IMR-90 (cell line): ENCODE measurements at regions not wholly inside any gene's neighbourhood (a gene's known extent, or its start where the extent isn't known, plus 50 kb on each side); places are given as distances from the start of the nearest gene placed in this dataset.

Experiments used
- ATAC-seq: fragments of 200-7000 bp; cut with Tn5 transposase; 2 replicates; pipeline ENCODE4 v1.9.1; 2020; ENCODE audit warnings: low read depth, mild to moderate bottlenecking, moderate library complexity
- BruUV-seq: library from RNA; stranded (reverse); fragments of 400-500 nt; replicated peaks from 2 replicates; lab custom pipeline; 2021; lab: Mats Ljungman, UMichigan
- CTCF ChIA-PET: fragments of 300-600 bp; formaldehyde crosslinking; extraction: SDS; loops from one replicate; lab custom pipeline; 2021; ENCODE audit warnings: antibody characterized with exemption; lab: Yijun Ruan, JAX
- POLR2A ChIA-PET: fragments of 300-600 bp; sonication (Branson Sonifier 250); formaldehyde crosslinking; loops from one replicate; lab custom pipeline; 2022; ENCODE audit warnings: antibody characterized with exemption; ENCODE audit not compliant: unreplicated experiment; lab: Charles Lee
- DNase-seq: peaks from one replicate; pipeline ENCODE4 v3.0.0; 2013
- H2AFZ ChIP-seq: replicated peaks from 2 replicates; pipeline ENCODE3; 2013; ENCODE audit warnings: low read length, mild to moderate bottlenecking; ENCODE audit not compliant: poor library complexity
- H2AK5ac ChIP-seq: 2 replicates; pipeline ENCODE4 v1.6.1; 2013; ENCODE audit warnings: low read depth, low read length, inconsistent platforms
- H2AK9ac ChIP-seq: replicated peaks from 2 replicates; pipeline ENCODE3; 2013; ENCODE audit warnings: mild to moderate bottlenecking, low read depth, low read length, moderate library complexity; ENCODE audit not compliant: poor library complexity
- H2BK120ac ChIP-seq: 2 replicates; pipeline ENCODE4 v1.6.1; 2013; ENCODE audit warnings: low read depth, low read length, inconsistent platforms
- H2BK15ac ChIP-seq: 3 replicates; pipeline ENCODE4 v1.6.1; 2013; ENCODE audit warnings: low read depth, low read length, inconsistent platforms
- H2BK20ac ChIP-seq: 2 replicates; pipeline ENCODE4 v1.6.1; 2013; ENCODE audit warnings: low read depth, mild to moderate bottlenecking, inconsistent platforms, low read length, moderate library complexity
- H2BK5ac ChIP-seq: 2 replicates; pipeline ENCODE4 v1.6.1; 2013; ENCODE audit warnings: mild to moderate bottlenecking, low read depth, low read length, inconsistent platforms; ENCODE audit not compliant: poor library complexity, severe bottlenecking
- H3K14ac ChIP-seq: replicated peaks from 2 replicates; pipeline ENCODE4 v1.6.1; 2013; ENCODE audit warnings: low read depth, low read length, inconsistent platforms
- H3K18ac ChIP-seq: 2 replicates; pipeline ENCODE4 v1.6.1; 2013; ENCODE audit warnings: low read depth, low read length, control low read depth
- H3K23ac ChIP-seq: 2 replicates; pipeline ENCODE4 v1.6.1; 2013; ENCODE audit warnings: low read depth, low read length, inconsistent platforms
- H3K27ac ChIP-seq: 2 replicates; pipeline ENCODE4 v1.5.1; 2013; ENCODE audit warnings: mild to moderate bottlenecking, control low read depth, low read length; ENCODE audit not compliant: insufficient read depth
- H3K27me3 ChIP-seq: 2 replicates; pipeline ENCODE4 v1.6.1; 2013; ENCODE audit warnings: low read length; ENCODE audit not compliant: control insufficient read depth, insufficient read depth
- H3K36me3 ChIP-seq: 2 replicates; pipeline ENCODE4 v1.6.1; 2013; ENCODE audit warnings: low read length, mixed read lengths; ENCODE audit not compliant: control insufficient read depth, insufficient read depth
- H3K4ac ChIP-seq: 2 replicates; pipeline ENCODE4 v1.6.1; 2013; ENCODE audit warnings: low read depth, low read length, inconsistent platforms
- H3K4me1 ChIP-seq: 2 replicates; pipeline ENCODE4 v1.6.1; 2013; ENCODE audit warnings: low read length, mixed read lengths; ENCODE audit not compliant: control insufficient read depth, insufficient read depth
- H3K4me2 ChIP-seq: 2 replicates; pipeline ENCODE4 v1.6.1; 2013; ENCODE audit warnings: low read depth, mild to moderate bottlenecking, control low read depth, low read length, moderate library complexity
- H3K4me3 ChIP-seq: 2 replicates; pipeline ENCODE4 v1.5.1; 2013; ENCODE audit warnings: low read depth, mild to moderate bottlenecking, control low read depth, low read length, moderate library complexity; ENCODE audit not compliant: insufficient read depth
- H3K56ac ChIP-seq: 2 replicates; pipeline ENCODE4 v1.6.1; 2013; ENCODE audit warnings: low read length, inconsistent platforms; ENCODE audit not compliant: insufficient read depth; ENCODE audit errors: extremely low read depth
- H3K79me1 ChIP-seq, 2 experiments: 2 replicates each; pipeline ENCODE4 v1.6.1; 2013; ENCODE audit warnings: low read length in 2 of 2, inconsistent platforms in 1 of 2, low read depth in 1 of 2
- H3K9ac ChIP-seq: 2 replicates; pipeline ENCODE4 v1.6.1; 2013; ENCODE audit warnings: low read depth, low read length, control low read depth
- H3K9me1 ChIP-seq: 2 replicates; pipeline ENCODE4 v1.6.1; 2013; ENCODE audit warnings: low read length, inconsistent platforms; ENCODE audit not compliant: insufficient read depth
- H3K9me3 ChIP-seq: 2 replicates; pipeline ENCODE4 v1.6.1; 2013; ENCODE audit warnings: low read length; ENCODE audit not compliant: control insufficient read depth, insufficient read depth
- H4K20me1 ChIP-seq: 2 replicates; pipeline ENCODE4 v1.6.1; 2013; ENCODE audit warnings: low read length, inconsistent platforms; ENCODE audit not compliant: insufficient read depth
- H4K5ac ChIP-seq: 2 replicates; pipeline ENCODE4 v1.6.1; 2013; ENCODE audit warnings: mild to moderate bottlenecking, low read depth, low read length, control low read depth
- H4K8ac ChIP-seq, 2 experiments: 2 replicates each; pipeline ENCODE4 v1.6.1; 2013; ENCODE audit warnings: low read depth in 2 of 2, low read length in 2 of 2, control low read depth in 1 of 2, inconsistent platforms in 1 of 2
- H4K91ac ChIP-seq: 2 replicates; pipeline ENCODE4 v1.6.1; 2013; ENCODE audit warnings: low read depth, low read length, inconsistent platforms; ENCODE audit not compliant: insufficient read depth
- BHLHE40 ChIP-seq: fragments of 150-350 bp; IDR thresholded peaks from 2 replicates; pipeline ENCODE4 v1.6.1; 2016; ENCODE audit warnings: mild to moderate bottlenecking, low read depth, low read length
- CEBPB ChIP-seq: IDR thresholded peaks from 2 replicates; pipeline ENCODE4 v1.6.1; 2012; ENCODE audit warnings: low read depth, low read length, improper control_type of control experiment
- CHD1 ChIP-seq: IDR thresholded peaks from 2 replicates; pipeline ENCODE4 v1.6.1; 2012; ENCODE audit warnings: low read depth, low read length, improper control_type of control experiment
- ELK1 ChIP-seq: fragments of 150-350 bp; IDR thresholded peaks from 2 replicates; pipeline ENCODE4 v1.6.1; 2016; ENCODE audit warnings: low read depth, mild to moderate bottlenecking, low read length, moderate library complexity, borderline replicate concordance
- FOS ChIP-seq: fragments of 150-350 bp; IDR thresholded peaks from 2 replicates; pipeline ENCODE4 v1.6.1; 2016; ENCODE audit warnings: low read depth, low read length
- MAZ ChIP-seq: IDR thresholded peaks from 2 replicates; pipeline ENCODE4 v1.6.1; 2012; ENCODE audit warnings: low read depth, mild to moderate bottlenecking, low read length, improper control_type of control experiment, moderate library complexity, borderline replicate concordance
- MXI1 ChIP-seq: IDR thresholded peaks from 2 replicates; pipeline ENCODE4 v1.6.1; 2012; ENCODE audit warnings: low read depth, mild to moderate bottlenecking, low read length, moderate library complexity, borderline replicate concordance
- NFE2L2 ChIP-seq: fragments of 150-350 bp; IDR thresholded peaks from 2 replicates; pipeline ENCODE4 v1.6.1; 2016; ENCODE audit warnings: low read depth, mild to moderate bottlenecking, low read length
- POLR2A ChIP-seq: IDR thresholded peaks from 2 replicates; pipeline ENCODE4 v1.6.1; 2012; ENCODE audit warnings: mild to moderate bottlenecking, low read depth, low read length
- RAD21 ChIP-seq: IDR thresholded peaks from 2 replicates; pipeline ENCODE4 v1.6.1; 2012; ENCODE audit warnings: low read length, improper control_type of control experiment
- RCOR1 ChIP-seq: IDR thresholded peaks from 2 replicates; pipeline ENCODE4 v1.6.1; 2012; ENCODE audit warnings: mild to moderate bottlenecking, low read length, improper control_type of control experiment; ENCODE audit not compliant: insufficient replicate concordance
- RFX5 ChIP-seq: IDR thresholded peaks from 2 replicates; pipeline ENCODE4 v1.8.0; 2012; ENCODE audit warnings: low read depth, mild to moderate bottlenecking, low read length, moderate library complexity
- SMC3 ChIP-seq: fragments of 150-350 bp; IDR thresholded peaks from 2 replicates; pipeline ENCODE4 v1.6.1; 2016; ENCODE audit warnings: low read depth, mild to moderate bottlenecking, antibody characterized with exemption, low read length, moderate library complexity
- WGBS, 2 experiments: methylation state at CpG; one replicate each; pipeline versions ENCODE4 v1.1.5 to v1.1.7; 2013; ENCODE audit warnings: missing lambda C conversion rate in 2 of 2; ENCODE audit not compliant: insufficient read length in 1 of 2; ENCODE audit errors: extremely low coverage in 2 of 2; 5-methylcytosine and 5-hydroxymethylcytosine counted together
- dilution Hi-C: fragments of 300-500 bp; cut with HindIII; formaldehyde crosslinking; loops from one replicate; pipeline ENCODE4 v1.14.3; 2018; ENCODE audit warnings: low sequenced_read_pairs; ENCODE audit not compliant: unreplicated experiment
- in situ Hi-C: fragments of 300-500 bp; cut with MboI; formaldehyde crosslinking; loops from 3 replicates; pipeline ENCODE4 v1.14.3; 2019; ENCODE audit warnings: low sequenced_read_pairs, inconsistent platforms, mixed read lengths
- intact Hi-C: fragments of 100-400 bp; cut with micrococcal nuclease; formaldehyde crosslinking; loops from 2 replicates; pipeline ENCODE4 v1.10.0; 2022
- TF ChIP-seq, protein P1 (sequence below): conservative IDR thresholded peaks from 2 replicates; pipeline ENCODE4 v1.5.1; 2012; ENCODE audit warnings: mild to moderate bottlenecking, low read depth, low read length, improper control_type of control experiment
- TF ChIP-seq, protein P2 (sequence below): fragments of 150-350 bp; IDR thresholded peaks from 2 replicates; pipeline ENCODE4 v1.6.1; 2017; ENCODE audit warnings: mild to moderate bottlenecking, antibody characterized with exemption, low read length, low read depth

DNA sequence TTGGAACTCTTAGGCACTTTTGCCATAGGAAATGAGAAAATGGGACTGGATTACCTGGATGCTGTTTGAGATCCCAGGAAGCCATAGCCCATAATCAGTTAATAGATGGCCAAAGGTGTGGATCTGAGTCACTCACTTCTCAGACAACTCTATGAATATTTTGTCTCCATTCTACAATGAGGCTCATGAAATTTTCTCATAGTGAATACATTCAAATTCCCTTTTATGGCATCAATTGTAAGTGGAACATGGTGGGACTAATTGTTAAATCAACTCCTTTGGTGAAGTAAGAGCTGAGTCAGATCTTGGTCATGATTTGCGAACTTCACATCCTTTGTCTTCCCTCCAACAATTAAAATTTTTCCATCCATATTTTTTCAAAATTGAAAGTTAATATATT lies 222.1 kb downstream of the ARL4A start:
- in situ Hi-C loops = no loop called here
- BruUV-seq = no TSS peak
- no peak overlapping the region for H4K91ac ChIP-seq
- H4K20me1 ChIP-seq = no peaks in the 10 kb centered on the region
- no peaks in the 10 kb centered on the region for H3K36me3 ChIP-seq
- DNase-seq = no peak
- no peak overlapping the region for H2AFZ ChIP-seq
- TF ChIP-seq, protein P1, sequence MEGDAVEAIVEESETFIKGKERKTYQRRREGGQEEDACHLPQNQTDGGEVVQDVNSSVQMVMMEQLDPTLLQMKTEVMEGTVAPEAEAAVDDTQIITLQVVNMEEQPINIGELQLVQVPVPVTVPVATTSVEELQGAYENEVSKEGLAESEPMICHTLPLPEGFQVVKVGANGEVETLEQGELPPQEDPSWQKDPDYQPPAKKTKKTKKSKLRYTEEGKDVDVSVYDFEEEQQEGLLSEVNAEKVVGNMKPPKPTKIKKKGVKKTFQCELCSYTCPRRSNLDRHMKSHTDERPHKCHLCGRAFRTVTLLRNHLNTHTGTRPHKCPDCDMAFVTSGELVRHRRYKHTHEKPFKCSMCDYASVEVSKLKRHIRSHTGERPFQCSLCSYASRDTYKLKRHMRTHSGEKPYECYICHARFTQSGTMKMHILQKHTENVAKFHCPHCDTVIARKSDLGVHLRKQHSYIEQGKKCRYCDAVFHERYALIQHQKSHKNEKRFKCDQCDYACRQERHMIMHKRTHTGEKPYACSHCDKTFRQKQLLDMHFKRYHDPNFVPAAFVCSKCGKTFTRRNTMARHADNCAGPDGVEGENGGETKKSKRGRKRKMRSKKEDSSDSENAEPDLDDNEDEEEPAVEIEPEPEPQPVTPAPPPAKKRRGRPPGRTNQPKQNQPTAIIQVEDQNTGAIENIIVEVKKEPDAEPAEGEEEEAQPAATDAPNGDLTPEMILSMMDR = no peak
- TF ChIP-seq CEBPB = no peak
- no peak for TF ChIP-seq MAZ
- no peak for TF ChIP-seq ELK1
- no peak for TF ChIP-seq NFE2L2
- TF ChIP-seq SMC3 = no peak
- TF ChIP-seq FOS = no peak
- no peak for TF ChIP-seq RFX5
- TF ChIP-seq MXI1 = no peak
- TF ChIP-seq POLR2A = no peak
- TF ChIP-seq, protein P2, sequence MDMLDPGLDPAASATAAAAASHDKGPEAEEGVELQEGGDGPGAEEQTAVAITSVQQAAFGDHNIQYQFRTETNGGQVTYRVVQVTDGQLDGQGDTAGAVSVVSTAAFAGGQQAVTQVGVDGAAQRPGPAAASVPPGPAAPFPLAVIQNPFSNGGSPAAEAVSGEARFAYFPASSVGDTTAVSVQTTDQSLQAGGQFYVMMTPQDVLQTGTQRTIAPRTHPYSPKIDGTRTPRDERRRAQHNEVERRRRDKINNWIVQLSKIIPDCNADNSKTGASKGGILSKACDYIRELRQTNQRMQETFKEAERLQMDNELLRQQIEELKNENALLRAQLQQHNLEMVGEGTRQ = no peak
- TF ChIP-seq BHLHE40 = no peak
- no peak for TF ChIP-seq RAD21
- TF ChIP-seq RCOR1 = no peak
- no peak for TF ChIP-seq CHD1
- H2BK120ac ChIP-seq = no peak overlapping the region
- no peak overlapping the region for H2BK5ac ChIP-seq
- no peaks in the 10 kb centered on the region for H3K79me1 ChIP-seq
- H3K14ac ChIP-seq = no peak overlapping the region
- H3K4me2 ChIP-seq = no peak overlapping the region
- ChIA-PET POLR2A (no interaction called here), CTCF (no interaction called here)
- H3K27me3 ChIP-seq = no peaks in the 10 kb centered on the region
- no peak overlapping the region for H2BK15ac ChIP-seq
- H2BK20ac ChIP-seq = no peak overlapping the region
- H3K4me3 ChIP-seq = no peak overlapping the region
- intact Hi-C loops = no loop called here
- H3K56ac ChIP-seq = no peak overlapping the region
- H2AK9ac ChIP-seq = no peak overlapping the region
- dilution Hi-C loops = no loop called here
- no peak overlapping the region for H3K18ac ChIP-seq
- H2AK5ac ChIP-seq = no peak overlapping the region
- H3K4me1 ChIP-seq = peaks cover 2% of the 10 kb centered on the region; the same call in 1 of the 2 replicates
- no peak overlapping the region for H3K4ac ChIP-seq
- WGBS, 2 experiments = no CpG with 5 or more reads among the region's 1 CpG
- no peak overlapping the region for H4K8ac ChIP-seq
- ATAC-seq = no peak
- H4K5ac ChIP-seq = no peak overlapping the region
- H3K9me1 ChIP-seq = no peaks in the 10 kb centered on the region
- H3K9me3 ChIP-seq = no peaks in the 10 kb centered on the region
- no peak overlapping the region for H3K9ac ChIP-seq
- no peak overlapping the region for H3K23ac ChIP-seq
- H3K27ac ChIP-seq = no peak overlapping the region
